ENCODE measurements at regions not wholly inside any gene's neighbourhood (a gene's known extent, or its start where the extent isn't known, plus 50 kb on each side); places are given as distances from the start of the nearest gene placed in this dataset.
"Not testable (repeated sequence)": the region's sequence is repeated elsewhere in the genome, so short reads cannot be mapped to it uniquely, and the experiment has no call there.

GRCh38 chr12:42030588-42030987, 114.1 kb downstream of the GXYLT1 start:
- Histone ChIP-seq H3K36me3 (no peaks in the 10 kb centered on the region), H3K27me3 (ENCODE audit: low read depth) (no peaks in the 10 kb centered on the region), H3K4me3 (no peak overlapping the region), H3K27ac (replicated peaks) (no peak overlapping the region), H3K4me1 (no peaks in the 10 kb centered on the region), H3K9me3 (replicated peaks) (no peaks in the 10 kb centered on the region)
- DNase-seq = no peak
- intact Hi-C loops (cut with micrococcal nuclease) = no loop called here
- TF ChIP-seq, protein P1, sequence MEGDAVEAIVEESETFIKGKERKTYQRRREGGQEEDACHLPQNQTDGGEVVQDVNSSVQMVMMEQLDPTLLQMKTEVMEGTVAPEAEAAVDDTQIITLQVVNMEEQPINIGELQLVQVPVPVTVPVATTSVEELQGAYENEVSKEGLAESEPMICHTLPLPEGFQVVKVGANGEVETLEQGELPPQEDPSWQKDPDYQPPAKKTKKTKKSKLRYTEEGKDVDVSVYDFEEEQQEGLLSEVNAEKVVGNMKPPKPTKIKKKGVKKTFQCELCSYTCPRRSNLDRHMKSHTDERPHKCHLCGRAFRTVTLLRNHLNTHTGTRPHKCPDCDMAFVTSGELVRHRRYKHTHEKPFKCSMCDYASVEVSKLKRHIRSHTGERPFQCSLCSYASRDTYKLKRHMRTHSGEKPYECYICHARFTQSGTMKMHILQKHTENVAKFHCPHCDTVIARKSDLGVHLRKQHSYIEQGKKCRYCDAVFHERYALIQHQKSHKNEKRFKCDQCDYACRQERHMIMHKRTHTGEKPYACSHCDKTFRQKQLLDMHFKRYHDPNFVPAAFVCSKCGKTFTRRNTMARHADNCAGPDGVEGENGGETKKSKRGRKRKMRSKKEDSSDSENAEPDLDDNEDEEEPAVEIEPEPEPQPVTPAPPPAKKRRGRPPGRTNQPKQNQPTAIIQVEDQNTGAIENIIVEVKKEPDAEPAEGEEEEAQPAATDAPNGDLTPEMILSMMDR (IDR thresholded peaks at IDR 0.05; ENCODE audit: borderline replicate concordance) = no peak

DNA sequence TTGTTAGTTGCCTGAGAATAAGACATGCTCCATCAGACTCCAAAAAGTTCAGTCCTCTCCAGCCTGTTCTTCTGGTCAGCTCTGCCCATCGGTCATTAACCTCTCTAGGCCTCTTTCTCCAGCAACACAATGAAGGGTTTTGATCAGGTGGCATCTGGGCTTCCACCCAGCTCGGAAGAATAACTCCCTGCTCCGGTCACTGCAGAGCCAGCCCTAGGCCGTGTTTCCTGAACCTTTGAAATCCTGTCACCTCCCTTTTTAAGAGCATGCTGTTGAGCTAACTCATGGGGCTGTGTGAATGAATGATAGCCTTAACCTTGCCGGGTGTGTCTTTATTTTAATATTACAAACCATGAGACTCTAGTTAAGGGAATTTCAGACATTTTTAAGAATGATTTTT, 117.1 kb downstream of the GXYLT1 start:
- Histone ChIP-seq H3K36me3 (no peaks in the 10 kb centered on the region), H3K27ac (replicated peaks) (no peak overlapping the region), H3K9me3 (replicated peaks) (no peaks in the 10 kb centered on the region), H3K27me3 (ENCODE audit: low read depth) (no peaks in the 10 kb centered on the region), H3K4me3 (no peak overlapping the region), H3K4me1 (peaks cover 6% of the 10 kb centered on the region)
- intact Hi-C loops (cut with micrococcal nuclease) = loop anchor here (5.0 kb wide), 1 partner anchor 1080 kb away; no protein-coding TSS in a partner anchor
- TF ChIP-seq, protein P1 (IDR thresholded peaks at IDR 0.05; ENCODE audit: borderline replicate concordance) = no peak
- no peak for DNase-seq

DNA sequence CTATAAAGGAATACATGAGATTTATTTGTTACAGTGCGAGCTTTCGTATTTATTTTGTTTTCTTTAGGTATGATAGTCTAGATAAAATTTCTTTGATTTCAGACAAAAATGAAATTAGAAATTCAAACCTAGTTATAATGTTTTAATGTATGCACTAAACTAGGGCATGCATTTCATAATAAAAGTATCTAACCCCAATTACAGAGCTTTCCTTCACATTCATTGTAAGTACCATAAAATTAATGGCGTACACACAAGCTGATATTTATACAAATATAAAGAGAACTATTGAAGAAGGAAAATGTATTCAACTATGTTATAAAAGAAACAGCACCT, 120.2 kb downstream of the GXYLT1 start:
- TF ChIP-seq, protein P1 (IDR thresholded peaks at IDR 0.05; ENCODE audit: borderline replicate concordance) = peak; percentile 28
- H3K9me3 ChIP-seq (replicated peaks) = no peaks in the 10 kb centered on the region
- no peaks in the 10 kb centered on the region for H3K36me3 ChIP-seq
- H3K27ac ChIP-seq (replicated peaks) = no peak overlapping the region
- no peak for DNase-seq
- H3K27me3 ChIP-seq (ENCODE audit: low read depth) = no peaks in the 10 kb centered on the region
- peaks cover 6% of the 10 kb centered on the region for H3K4me1 ChIP-seq
- intact Hi-C loops (cut with micrococcal nuclease) = loop anchor here (5.0 kb wide), 1 partner anchor 747 kb away; no protein-coding TSS in a partner anchor
- H3K4me3 ChIP-seq = peak overlapping the region; percentile 63

DNA sequence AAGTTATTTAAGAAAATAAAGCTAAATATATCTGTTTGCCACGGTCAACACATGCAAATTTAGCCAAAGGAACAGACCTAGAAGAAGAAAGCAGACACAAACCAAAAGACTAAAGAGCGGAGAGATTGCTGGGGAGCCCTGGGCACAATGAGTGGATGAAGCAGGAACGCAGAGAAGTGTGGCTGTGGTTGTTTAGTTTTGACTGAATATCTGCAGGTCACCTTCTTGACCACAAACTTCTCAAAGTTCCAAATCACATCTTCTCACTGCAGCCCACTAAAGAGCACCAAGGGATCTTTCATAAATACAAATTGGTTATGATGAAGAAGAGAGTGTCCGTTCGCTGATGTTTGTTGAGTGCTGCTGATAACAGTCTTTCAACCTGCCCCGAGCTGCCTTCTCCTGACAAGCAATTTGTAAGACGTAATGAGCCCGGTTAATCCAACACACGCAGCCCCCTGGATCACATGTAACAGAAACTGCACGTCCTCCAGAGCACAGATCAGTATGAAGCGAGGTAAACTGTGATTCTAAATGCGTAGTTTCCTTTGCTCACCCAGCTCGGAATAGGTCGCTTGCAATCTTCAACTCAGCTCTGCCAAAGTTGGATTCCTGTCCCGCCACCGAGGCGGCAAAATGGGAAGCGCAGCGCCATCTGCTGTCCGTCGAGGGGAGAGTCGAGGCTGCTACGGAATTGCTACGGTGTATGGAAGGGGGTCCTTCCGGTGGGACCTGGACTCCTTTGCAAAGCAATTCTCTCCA, 120.8 kb downstream of the GXYLT1 start:
- intact Hi-C loops (cut with micrococcal nuclease) = loop anchor here (5.0 kb wide), 1 partner anchor 747 kb away; no protein-coding TSS in a partner anchor
- Histone ChIP-seq H3K27me3 (ENCODE audit: low read depth) (no peaks in the 10 kb centered on the region), H3K36me3 (no peaks in the 10 kb centered on the region), H3K4me3 (peak overlapping the region; percentile 63), H3K27ac (replicated peaks) (no peak overlapping the region), H3K4me1 (peaks cover 6% of the 10 kb centered on the region), H3K9me3 (replicated peaks) (no peaks in the 10 kb centered on the region)
- TF ChIP-seq, protein P1 (IDR thresholded peaks at IDR 0.05; ENCODE audit: borderline replicate concordance) = peak; percentile 96
- peak; percentile 65 for DNase-seq

- H3K27me3 ChIP-seq (ENCODE audit: low read depth); H3K27ac ChIP-seq (replicated peaks); H3K36me3 ChIP-seq; H3K4me3 ChIP-seq; H3K4me1 ChIP-seq; H3K9me3 ChIP-seq (replicated peaks); DNase-seq: not testable (repeated sequence)
- intact Hi-C loops (cut with micrococcal nuclease) = loop anchor here (5.0 kb wide), 1 partner anchor 745 kb away; no protein-coding TSS in a partner anchor
Observed at GRCh38 chr12:42021937-42022336, 122.7 kb downstream of the GXYLT1 start.

- no peak overlapping the region for H3K27ac ChIP-seq (replicated peaks)
- H3K9me3 ChIP-seq (replicated peaks) = no peaks in the 10 kb centered on the region
- intact Hi-C loops (cut with micrococcal nuclease) = loop anchor here (5.0 kb wide), 1 partner anchor 744 kb away; no protein-coding TSS in a partner anchor
- TF ChIP-seq, protein P1 (IDR thresholded peaks at IDR 0.05; ENCODE audit: borderline replicate concordance) = no peak
- H3K36me3 ChIP-seq = no peaks in the 10 kb centered on the region
- H3K4me1 ChIP-seq = peaks cover 6% of the 10 kb centered on the region
- no peak for DNase-seq
- no peak overlapping the region for H3K4me3 ChIP-seq
- H3K27me3 ChIP-seq (ENCODE audit: low read depth) = no peaks in the 10 kb centered on the region
Observed at GRCh38 chr12:42021469-42021868, 123.2 kb downstream of the GXYLT1 start.
